Upper lobe of left lung (tissue), 4 donors: ENCODE measurements at regions not wholly inside any gene's neighbourhood (a gene's known extent, or its start where the extent isn't known, plus 50 kb on each side); places are given as distances from the start of the nearest gene placed in this dataset.

Source experiments
- EP300 ChIP-seq, 4 donors: sonication (generic); formaldehyde crosslinking; IDR thresholded peaks; one replicate each; pipeline ENCODE4 v1.5.1; 2017; ENCODE audit warnings: antibody characterized with exemption in 4 of 4, control low read depth in 2 of 4
- POLR2A ChIP-seq, 4 donors: fragments of 450-650 bp; IDR thresholded peaks; one replicate each; pipeline ENCODE4 v1.5.1; 2016 to 2017; ENCODE audit warnings: antibody characterized with exemption in 4 of 4, mild to moderate bottlenecking in 2 of 4
- TF ChIP-seq, protein P1 (sequence below), 6 experiments: fragments of 450-650 bp in 4 of 6; fragments of 200-600 bp in 2 of 6; sonication (generic) in 2 of 6; IDR thresholded peaks; one replicate each; pipeline ENCODE4 v1.5.1; 2016 to 2019; ENCODE audit warnings: antibody characterized with exemption in 6 of 6

DNA sequence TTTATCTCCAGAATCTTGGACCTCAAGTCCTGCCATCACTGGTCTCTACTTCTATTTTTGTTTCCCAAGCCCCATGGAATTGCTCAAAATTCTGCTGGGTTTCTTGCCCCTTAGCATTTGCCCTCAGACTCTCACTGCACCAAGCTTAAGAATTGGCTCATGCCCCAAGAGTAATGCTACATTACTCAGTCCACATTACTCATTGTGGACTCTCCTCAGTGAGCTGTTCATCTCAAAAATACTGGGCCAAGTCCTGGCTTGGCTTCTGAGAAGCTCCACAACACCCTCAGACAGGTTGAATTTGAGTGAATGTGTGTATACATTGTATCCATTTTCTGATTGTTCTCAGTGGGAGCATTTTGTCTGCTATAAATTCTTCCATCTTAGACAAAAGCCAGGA lies 364.4 kb upstream of the ARHGEF26 start:
- TF ChIP-seq, protein P1, sequence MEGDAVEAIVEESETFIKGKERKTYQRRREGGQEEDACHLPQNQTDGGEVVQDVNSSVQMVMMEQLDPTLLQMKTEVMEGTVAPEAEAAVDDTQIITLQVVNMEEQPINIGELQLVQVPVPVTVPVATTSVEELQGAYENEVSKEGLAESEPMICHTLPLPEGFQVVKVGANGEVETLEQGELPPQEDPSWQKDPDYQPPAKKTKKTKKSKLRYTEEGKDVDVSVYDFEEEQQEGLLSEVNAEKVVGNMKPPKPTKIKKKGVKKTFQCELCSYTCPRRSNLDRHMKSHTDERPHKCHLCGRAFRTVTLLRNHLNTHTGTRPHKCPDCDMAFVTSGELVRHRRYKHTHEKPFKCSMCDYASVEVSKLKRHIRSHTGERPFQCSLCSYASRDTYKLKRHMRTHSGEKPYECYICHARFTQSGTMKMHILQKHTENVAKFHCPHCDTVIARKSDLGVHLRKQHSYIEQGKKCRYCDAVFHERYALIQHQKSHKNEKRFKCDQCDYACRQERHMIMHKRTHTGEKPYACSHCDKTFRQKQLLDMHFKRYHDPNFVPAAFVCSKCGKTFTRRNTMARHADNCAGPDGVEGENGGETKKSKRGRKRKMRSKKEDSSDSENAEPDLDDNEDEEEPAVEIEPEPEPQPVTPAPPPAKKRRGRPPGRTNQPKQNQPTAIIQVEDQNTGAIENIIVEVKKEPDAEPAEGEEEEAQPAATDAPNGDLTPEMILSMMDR (IDR thresholded peaks at IDR 0.05), result no peak
- TF ChIP-seq EP300 (IDR thresholded peaks at IDR 0.05) (no peak), POLR2A (IDR thresholded peaks at IDR 0.05) (no peak)
